Heart left ventricle (tissue), 13 donors: ENCODE measurements at regions not wholly inside any gene's neighbourhood (a gene's known extent, or its start where the extent isn't known, plus 50 kb on each side); places are given as distances from the start of the nearest gene placed in this dataset.

Experiments
- CTCF ChIP-seq, 12 donors: fragments of 200-600 bp; sonication (generic) in 4 of 12; IDR thresholded peaks; one replicate each; pipeline versions ENCODE4 v1.5.0 to v1.8.0; 2018 to 2022; ENCODE audit warnings: antibody characterized with exemption in 12 of 12, mild to moderate bottlenecking in 5 of 12
- POLR2A ChIP-seq, 2 donors: fragments of 450-650 bp; IDR thresholded peaks; one replicate each; pipeline ENCODE4 v1.6.1; 2017; ENCODE audit warnings: antibody characterized with exemption in 2 of 2, mild to moderate bottlenecking in 2 of 2, moderate library complexity in 2 of 2
- donor health status: ischemic (EF 13 %, LVEDD 7.1; RV severe dilation, severe dysfunction).
- donor health status: DM: no; HTN: yes; CAD: no.
- donor health status: DM: no; HTN: no; CAD: no.
- donor health status: ischemic (EF 25% LVEDD 6.9; RV normal size, moderate dysfunction).
- donor health status: ischemic (EF 25% LVEDD 5.7; RV mildly dilated, moderate dysfunction).
- donor health status: ischemic (EF 35%, LVEDD 5.7; RV mildly dilated, moderate dysfunction).
- donor health status: nonischemic (EF 11% LVEDD 7.7; RV severe dilation, severe dysfunction).
- donor health status: DM: yes; HTN: yes; CAD: no.
- donor health status: PGD.
- donor health status: ischemic (EF 29% LVEDD 5.4; RV normal size, mild dysfunction).
- donor health status: nonischemic (EF 23%, LVEDD 6.1; RV moderate dilation, normal function).

GRCh38 chr5:68683632-68684036, 410.2 kb upstream of the SLC30A5 start:
- TF ChIP-seq CTCF (IDR thresholded peaks at IDR 0.05) (no peak), POLR2A (IDR thresholded peaks at IDR 0.05) (no peak)
